ENCODE measurements at regions not wholly inside any gene's neighbourhood (a gene's known extent, or its start where the extent isn't known, plus 50 kb on each side); places are given as distances from the start of the nearest gene placed in this dataset.

- Histone ChIP-seq H3K36me3 (ENCODE audit: control insufficient read depth, insufficient read depth, low read length) (no peaks in the 10 kb centered on the region), H3K4me2 (ENCODE audit: low read depth, low read length) (no peak overlapping the region), H2AFZ (replicated peaks; ENCODE audit: low read length, poor library complexity) (no peak overlapping the region), H3K4me1 (ENCODE audit: control insufficient read depth, insufficient read depth, low read length) (no peaks in the 10 kb centered on the region), H2AK9ac (replicated peaks; ENCODE audit: low read depth, low read length, poor library complexity) (no peak overlapping the region), H2BK15ac (ENCODE audit: low read depth, low read length) (no peak overlapping the region), H2BK5ac (ENCODE audit: low read depth, low read length, poor library complexity, severe bottlenecking) (no peak overlapping the region), H2BK20ac (ENCODE audit: low read depth, low read length) (no peak overlapping the region), H3K4ac (ENCODE audit: low read depth, low read length) (no peak overlapping the region), H4K91ac (ENCODE audit: insufficient read depth, low read depth, low read length) (no peak overlapping the region), H4K8ac (ENCODE audit: low read depth in 2 of 2, low read length in 2 of 2) (no peak overlapping the region), H4K20me1 (ENCODE audit: insufficient read depth, low read length) (no peaks in the 10 kb centered on the region), H3K4me3 (ENCODE audit: insufficient read depth, low read depth, low read length) (no peak overlapping the region), H3K56ac (ENCODE audit: extremely low read depth, insufficient read depth, low read length) (no peak overlapping the region), H3K9ac (ENCODE audit: low read depth, low read length) (no peak overlapping the region), H3K79me1 (ENCODE audit: low read depth in 1 of 2, low read length in 2 of 2) (no peaks in the 10 kb centered on the region), H3K18ac (ENCODE audit: low read depth, low read length) (no peak overlapping the region), H3K23ac (ENCODE audit: low read depth, low read length) (no peak overlapping the region), H2BK120ac (ENCODE audit: low read depth, low read length) (no peak overlapping the region), H3K9me3 (ENCODE audit: control insufficient read depth, insufficient read depth, low read length) (no peaks in the 10 kb centered on the region), H3K9me1 (ENCODE audit: insufficient read depth, low read length) (no peaks in the 10 kb centered on the region), H3K14ac (replicated peaks; ENCODE audit: low read depth, low read length) (no peak overlapping the region), H4K5ac (ENCODE audit: low read depth, low read length) (no peak overlapping the region), H3K27me3 (ENCODE audit: control insufficient read depth, insufficient read depth, low read length) (no peaks in the 10 kb centered on the region), H3K27ac (ENCODE audit: insufficient read depth, low read length) (no peak overlapping the region), H2AK5ac (ENCODE audit: low read depth, low read length) (no peak overlapping the region)
- in situ Hi-C loops (cut with MboI; ENCODE audit: low sequenced_read_pairs) = no loop called here
- TF ChIP-seq SMC3 (IDR thresholded peaks at IDR 0.05; ENCODE audit: low read depth, low read length) (no peak), BHLHE40 (IDR thresholded peaks at IDR 0.05; ENCODE audit: low read depth, low read length) (no peak), MAFK (IDR thresholded peaks at IDR 0.05; ENCODE audit: low read depth, low read length) (no peak), USF2 (IDR thresholded peaks at IDR 0.05; ENCODE audit: low read depth, low read length) (no peak), CHD1 (IDR thresholded peaks at IDR 0.05; ENCODE audit: low read depth, low read length) (no peak), RAD21 (IDR thresholded peaks at IDR 0.05; ENCODE audit: low read length) (no peak), ELK1 (IDR thresholded peaks at IDR 0.05; ENCODE audit: borderline replicate concordance, low read depth, low read length) (no peak), CTCF (conservative IDR thresholded peaks at IDR 0.05; ENCODE audit: low read depth, low read length) (no peak)
- BruUV-seq (replicated peaks) = no TSS peak
- dilution Hi-C loops (cut with HindIII; ENCODE audit: low sequenced_read_pairs, unreplicated experiment) = no loop called here
- WGBS, 2 experiments (ENCODE audit: extremely low coverage in 2 of 2, insufficient read length in 1 of 2) = no CpG with 5 or more reads among the region's 1 CpG
- POLR2A ChIA-PET (ENCODE audit: unreplicated experiment) = no interaction called here
- intact Hi-C loops (cut with micrococcal nuclease) = no loop called here
- ATAC-seq (ENCODE audit: low read depth) = no peak
- no peak for DNase-seq
- CTCF ChIA-PET = no interaction called here
These were observed 201.3 kb upstream of the OR4E1 start for GRCh38 chr14:21874946-21875345.

Data from IMR-90 (cell line).